IMR-90 (cell line): ENCODE measurements at regions not wholly inside any gene's neighbourhood (a gene's known extent, or its start where the extent isn't known, plus 50 kb on each side); places are given as distances from the start of the nearest gene placed in this dataset.
A peak's percentile ranks its signal among the peaks of the same experiment; 100 is the strongest.

ENCODE experiments used
- ATAC-seq: fragments of 200-7000 bp; cut with Tn5 transposase; 2 replicates; pipeline ENCODE4 v1.9.1; 2020; ENCODE audit warnings: low read depth, mild to moderate bottlenecking, moderate library complexity
- BruUV-seq: library from RNA; stranded (reverse); fragments of 400-500 nt; replicated peaks from 2 replicates; lab custom pipeline; 2021; lab: Mats Ljungman, UMichigan
- CTCF ChIA-PET: fragments of 300-600 bp; formaldehyde crosslinking; extraction: SDS; loops from one replicate; lab custom pipeline; 2021; ENCODE audit warnings: antibody characterized with exemption; lab: Yijun Ruan, JAX
- POLR2A ChIA-PET: fragments of 300-600 bp; sonication (Branson Sonifier 250); formaldehyde crosslinking; loops from one replicate; lab custom pipeline; 2022; ENCODE audit warnings: antibody characterized with exemption; ENCODE audit not compliant: unreplicated experiment; lab: Charles Lee
- DNase-seq: peaks from one replicate; pipeline ENCODE4 v3.0.0; 2013
- H2AFZ ChIP-seq: replicated peaks from 2 replicates; pipeline ENCODE3; 2013; ENCODE audit warnings: low read length, mild to moderate bottlenecking; ENCODE audit not compliant: poor library complexity
- H2AK5ac ChIP-seq: 2 replicates; pipeline ENCODE4 v1.6.1; 2013; ENCODE audit warnings: low read depth, low read length, inconsistent platforms
- H2AK9ac ChIP-seq: replicated peaks from 2 replicates; pipeline ENCODE3; 2013; ENCODE audit warnings: mild to moderate bottlenecking, low read depth, low read length, moderate library complexity; ENCODE audit not compliant: poor library complexity
- H2BK120ac ChIP-seq: 2 replicates; pipeline ENCODE4 v1.6.1; 2013; ENCODE audit warnings: low read depth, low read length, inconsistent platforms
- H2BK15ac ChIP-seq: 3 replicates; pipeline ENCODE4 v1.6.1; 2013; ENCODE audit warnings: low read depth, low read length, inconsistent platforms
- H2BK20ac ChIP-seq: 2 replicates; pipeline ENCODE4 v1.6.1; 2013; ENCODE audit warnings: low read depth, mild to moderate bottlenecking, inconsistent platforms, low read length, moderate library complexity
- H2BK5ac ChIP-seq: 2 replicates; pipeline ENCODE4 v1.6.1; 2013; ENCODE audit warnings: mild to moderate bottlenecking, low read depth, low read length, inconsistent platforms; ENCODE audit not compliant: poor library complexity, severe bottlenecking
- H3K14ac ChIP-seq: replicated peaks from 2 replicates; pipeline ENCODE4 v1.6.1; 2013; ENCODE audit warnings: low read depth, low read length, inconsistent platforms
- H3K18ac ChIP-seq: 2 replicates; pipeline ENCODE4 v1.6.1; 2013; ENCODE audit warnings: low read depth, low read length, control low read depth
- H3K23ac ChIP-seq: 2 replicates; pipeline ENCODE4 v1.6.1; 2013; ENCODE audit warnings: low read depth, low read length, inconsistent platforms
- H3K27ac ChIP-seq: 2 replicates; pipeline ENCODE4 v1.5.1; 2013; ENCODE audit warnings: mild to moderate bottlenecking, control low read depth, low read length; ENCODE audit not compliant: insufficient read depth
- H3K27me3 ChIP-seq: 2 replicates; pipeline ENCODE4 v1.6.1; 2013; ENCODE audit warnings: low read length; ENCODE audit not compliant: control insufficient read depth, insufficient read depth
- H3K36me3 ChIP-seq: 2 replicates; pipeline ENCODE4 v1.6.1; 2013; ENCODE audit warnings: low read length, mixed read lengths; ENCODE audit not compliant: control insufficient read depth, insufficient read depth
- H3K4ac ChIP-seq: 2 replicates; pipeline ENCODE4 v1.6.1; 2013; ENCODE audit warnings: low read depth, low read length, inconsistent platforms
- H3K4me1 ChIP-seq: 2 replicates; pipeline ENCODE4 v1.6.1; 2013; ENCODE audit warnings: low read length, mixed read lengths; ENCODE audit not compliant: control insufficient read depth, insufficient read depth
- H3K4me2 ChIP-seq: 2 replicates; pipeline ENCODE4 v1.6.1; 2013; ENCODE audit warnings: low read depth, mild to moderate bottlenecking, control low read depth, low read length, moderate library complexity
- H3K4me3 ChIP-seq: 2 replicates; pipeline ENCODE4 v1.5.1; 2013; ENCODE audit warnings: low read depth, mild to moderate bottlenecking, control low read depth, low read length, moderate library complexity; ENCODE audit not compliant: insufficient read depth
- H3K56ac ChIP-seq: 2 replicates; pipeline ENCODE4 v1.6.1; 2013; ENCODE audit warnings: low read length, inconsistent platforms; ENCODE audit not compliant: insufficient read depth; ENCODE audit errors: extremely low read depth
- H3K79me1 ChIP-seq, 2 experiments: 2 replicates each; pipeline ENCODE4 v1.6.1; 2013; ENCODE audit warnings: low read length in 2 of 2, inconsistent platforms in 1 of 2, low read depth in 1 of 2
- H3K9ac ChIP-seq: 2 replicates; pipeline ENCODE4 v1.6.1; 2013; ENCODE audit warnings: low read depth, low read length, control low read depth
- H3K9me1 ChIP-seq: 2 replicates; pipeline ENCODE4 v1.6.1; 2013; ENCODE audit warnings: low read length, inconsistent platforms; ENCODE audit not compliant: insufficient read depth
- H3K9me3 ChIP-seq: 2 replicates; pipeline ENCODE4 v1.6.1; 2013; ENCODE audit warnings: low read length; ENCODE audit not compliant: control insufficient read depth, insufficient read depth
- H4K20me1 ChIP-seq: 2 replicates; pipeline ENCODE4 v1.6.1; 2013; ENCODE audit warnings: low read length, inconsistent platforms; ENCODE audit not compliant: insufficient read depth
- H4K5ac ChIP-seq: 2 replicates; pipeline ENCODE4 v1.6.1; 2013; ENCODE audit warnings: mild to moderate bottlenecking, low read depth, low read length, control low read depth
- H4K8ac ChIP-seq, 2 experiments: 2 replicates each; pipeline ENCODE4 v1.6.1; 2013; ENCODE audit warnings: low read depth in 2 of 2, low read length in 2 of 2, control low read depth in 1 of 2, inconsistent platforms in 1 of 2
- H4K91ac ChIP-seq: 2 replicates; pipeline ENCODE4 v1.6.1; 2013; ENCODE audit warnings: low read depth, low read length, inconsistent platforms; ENCODE audit not compliant: insufficient read depth
- CEBPB ChIP-seq: IDR thresholded peaks from 2 replicates; pipeline ENCODE4 v1.6.1; 2012; ENCODE audit warnings: low read depth, low read length, improper control_type of control experiment
- RAD21 ChIP-seq: IDR thresholded peaks from 2 replicates; pipeline ENCODE4 v1.6.1; 2012; ENCODE audit warnings: low read length, improper control_type of control experiment
- WGBS, 2 experiments: methylation state at CpG; one replicate each; pipeline versions ENCODE4 v1.1.5 to v1.1.7; 2013; ENCODE audit warnings: missing lambda C conversion rate in 2 of 2; ENCODE audit not compliant: insufficient read length in 1 of 2; ENCODE audit errors: extremely low coverage in 2 of 2; 5-methylcytosine and 5-hydroxymethylcytosine counted together
- dilution Hi-C: fragments of 300-500 bp; cut with HindIII; formaldehyde crosslinking; loops from one replicate; pipeline ENCODE4 v1.14.3; 2018; ENCODE audit warnings: low sequenced_read_pairs; ENCODE audit not compliant: unreplicated experiment
- in situ Hi-C: fragments of 300-500 bp; cut with MboI; formaldehyde crosslinking; loops from 3 replicates; pipeline ENCODE4 v1.14.3; 2019; ENCODE audit warnings: low sequenced_read_pairs, inconsistent platforms, mixed read lengths
- intact Hi-C: fragments of 100-400 bp; cut with micrococcal nuclease; formaldehyde crosslinking; loops from 2 replicates; pipeline ENCODE4 v1.10.0; 2022

DNA sequence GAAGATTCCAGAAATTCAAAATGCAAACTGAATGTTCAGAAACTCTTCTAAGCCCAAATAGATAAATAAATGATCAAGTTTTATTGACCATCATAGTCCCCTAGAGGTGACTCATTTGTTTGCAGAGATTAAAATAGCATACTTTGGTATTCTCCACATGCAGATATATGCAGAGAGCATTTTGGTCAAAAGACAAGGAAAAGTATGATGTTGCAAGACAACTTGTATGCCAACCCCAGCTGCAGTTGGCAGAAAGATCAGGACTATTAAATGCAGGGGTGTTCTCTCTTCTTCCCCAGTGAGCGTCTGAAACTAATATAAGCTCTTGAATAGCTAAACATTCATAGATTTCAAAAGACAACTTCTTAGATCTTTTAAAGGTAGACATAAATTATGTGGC lies 404.9 kb downstream of the LTN1 start:
- H2AK9ac ChIP-seq, result no peak overlapping the region
- no peak overlapping the region for H3K4me3 ChIP-seq
- no peak overlapping the region for H2BK20ac ChIP-seq
- intact Hi-C loops, result no loop called here
- no peak overlapping the region for H2BK15ac ChIP-seq
- DNase-seq (peak; percentile 24), ATAC-seq (peak; percentile 66)
- ChIA-PET CTCF (interaction anchor here (1.1 kb wide), 1 partner anchor 9 kb away, joined by 3 read pairs; no protein-coding TSS in a partner anchor), POLR2A (no interaction called here)
- no peaks in the 10 kb centered on the region for H3K79me1 ChIP-seq
- no peak overlapping the region for H3K14ac ChIP-seq
- no peak overlapping the region for H3K27ac ChIP-seq
- no CpG with 5 or more reads among the region's 1 CpG for WGBS, 2 experiments
- H3K27me3 ChIP-seq, result no peaks in the 10 kb centered on the region
- H3K36me3 ChIP-seq, result no peaks in the 10 kb centered on the region
- H2AFZ ChIP-seq, result no peak overlapping the region
- H3K18ac ChIP-seq, result no peak overlapping the region
- H4K20me1 ChIP-seq, result no peaks in the 10 kb centered on the region
- H4K8ac ChIP-seq, result no peak overlapping the region
- no peak overlapping the region for H3K4ac ChIP-seq
- dilution Hi-C loops, result no loop called here
- no peak overlapping the region for H2AK5ac ChIP-seq
- no peak overlapping the region for H2BK120ac ChIP-seq
- H3K9me1 ChIP-seq, result no peaks in the 10 kb centered on the region
- TF ChIP-seq CEBPB (0 out of 2 replicates have a peak, but pooled peaks have one; percentile 36), RAD21 (no peak)
- H4K91ac ChIP-seq, result no peak overlapping the region
- BruUV-seq, result no TSS peak
- in situ Hi-C loops, result no loop called here
- no peak overlapping the region for H4K5ac ChIP-seq
- H3K9me3 ChIP-seq, result 0 out of 2 replicates have a peak, but pooled peaks cover 2% of the 10 kb centered on the region
- no peak overlapping the region for H2BK5ac ChIP-seq
- H3K4me1 ChIP-seq, result peaks cover 3% of the 10 kb centered on the region
- no peak overlapping the region for H3K9ac ChIP-seq
- H3K4me2 ChIP-seq, result no peak overlapping the region
- H3K56ac ChIP-seq, result no peak overlapping the region
- H3K23ac ChIP-seq, result no peak overlapping the region
